NCI-H748 (cell line): ENCODE measurements at regions not wholly inside any gene's neighbourhood (a gene's known extent, or its start where the extent isn't known, plus 50 kb on each side); places are given as distances from the start of the nearest gene placed in this dataset.
"Not testable (repeated sequence)": the region's sequence is repeated elsewhere in the genome, so short reads cannot be mapped to it uniquely, and the experiment has no call there.

Source experiments
- DNase-seq: peaks from one replicate; lab custom pipeline; 2025; ENCODE audit not compliant: unreplicated experiment; lab: John Stamatoyannopoulos, UW

DNA sequence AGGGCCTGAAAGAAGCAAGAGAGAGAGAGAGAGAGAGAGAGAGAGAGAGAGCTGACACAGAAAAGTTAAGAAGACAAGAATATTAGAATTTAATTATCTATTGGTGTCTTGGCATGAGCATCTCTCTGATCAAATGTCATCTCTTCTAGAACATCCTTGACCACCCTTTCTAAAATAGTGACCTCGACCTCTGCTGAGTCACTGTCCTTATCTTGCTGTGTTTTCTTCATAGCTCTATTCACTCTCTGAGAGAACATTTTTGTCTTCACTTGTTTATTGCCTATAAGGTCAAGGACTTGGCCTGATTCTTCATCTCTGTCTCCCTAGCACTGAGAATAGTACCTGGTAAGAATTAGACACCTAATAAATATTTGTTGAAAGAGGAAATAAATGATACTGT is 383.8 kb upstream of the RPS23 start:
- DNase-seq = no peak

- DNase-seq = no peak
Measured at GRCh38 chr5:82661462-82661861, 383.3 kb upstream of the RPS23 start.

DNA sequence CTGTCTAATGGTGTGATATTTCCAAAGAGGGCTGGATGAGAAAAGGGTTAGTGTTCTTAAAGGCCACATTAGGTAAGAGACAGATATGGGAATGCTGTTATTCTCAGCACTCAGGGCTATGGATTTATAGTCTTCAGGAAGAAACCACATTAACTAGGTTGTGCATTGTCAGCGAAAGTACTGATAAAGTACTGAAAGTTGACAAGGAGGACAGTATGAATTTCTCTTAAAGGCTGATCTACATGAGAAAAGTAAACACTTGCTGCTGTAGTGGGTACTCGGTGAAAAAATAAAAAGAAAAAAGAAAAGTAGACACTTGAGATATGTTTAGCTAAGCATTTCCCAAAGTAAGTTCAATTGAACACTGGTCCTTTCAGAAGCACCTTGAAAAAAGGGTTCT is 381.0 kb upstream of the RPS23 start:
- DNase-seq = no peak

GRCh38 chr5:82657033-82657699 is 379.0 kb upstream of the RPS23 start:
- no peak for DNase-seq

DNA sequence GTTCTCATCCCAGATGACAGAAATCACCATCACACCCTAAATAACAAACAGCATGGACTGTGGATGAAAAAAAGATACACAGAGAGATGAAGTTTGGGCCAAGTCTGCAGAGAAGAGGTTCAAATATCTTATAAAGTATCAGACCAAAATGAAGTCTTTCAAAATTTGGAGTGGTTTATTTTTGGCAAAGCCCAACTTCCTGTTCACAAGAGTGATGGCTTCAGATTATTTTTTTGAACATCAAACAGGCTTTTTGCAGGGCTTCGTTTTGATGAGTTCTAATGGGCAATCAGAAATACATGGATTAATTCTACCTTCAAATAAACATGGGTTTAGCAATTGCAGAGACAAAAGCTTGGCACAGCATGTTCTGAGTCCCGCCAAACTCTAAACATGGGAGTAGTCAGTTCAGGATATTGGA is 378.2 kb upstream of the RPS23 start:
- DNase-seq = no peak

GRCh38 chr5:82655078-82655477 is 376.9 kb upstream of the RPS23 start:
- DNase-seq = no peak

DNA sequence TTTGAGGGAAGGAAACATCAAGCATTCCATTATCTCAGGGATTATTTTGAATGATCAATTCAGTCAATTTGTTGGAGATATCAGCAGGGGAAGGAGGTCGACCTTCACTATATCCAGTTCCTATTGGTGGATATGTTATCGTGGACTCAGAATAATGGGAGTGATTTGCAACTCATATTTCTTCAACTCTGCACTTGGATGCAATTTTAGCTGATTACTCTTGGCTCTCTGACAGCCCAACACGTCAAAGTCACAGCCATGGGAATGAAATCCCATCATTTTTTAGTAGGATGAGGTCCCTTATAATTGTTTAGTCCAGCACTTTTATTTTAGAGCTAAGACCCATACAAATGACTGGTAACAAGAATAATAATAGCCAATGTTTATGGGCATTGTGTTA is 371.8 kb upstream of the RPS23 start:
- no peak for DNase-seq

DNA sequence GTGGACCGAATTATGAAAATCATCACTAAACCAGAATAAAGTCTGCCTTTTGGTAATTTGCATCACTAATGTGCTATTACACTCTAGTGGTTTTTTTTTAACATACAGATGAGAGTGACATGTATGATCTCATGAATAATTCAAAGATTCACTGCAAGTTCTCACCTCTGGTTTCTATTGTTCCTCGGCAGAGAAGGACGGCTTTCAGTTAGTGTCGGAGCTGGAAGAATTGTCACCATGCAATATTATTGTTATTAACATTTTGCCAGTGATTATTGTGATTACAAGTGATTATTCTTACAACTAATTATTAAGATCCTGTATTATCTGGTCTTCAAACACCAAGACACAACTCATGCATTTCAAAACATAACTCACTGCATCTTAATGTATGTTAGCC is 366.6 kb upstream of the RPS23 start:
- DNase-seq = no peak

GRCh38 chr5:82644229-82644628 is 366.1 kb upstream of the RPS23 start:
- DNase-seq = no peak

DNA sequence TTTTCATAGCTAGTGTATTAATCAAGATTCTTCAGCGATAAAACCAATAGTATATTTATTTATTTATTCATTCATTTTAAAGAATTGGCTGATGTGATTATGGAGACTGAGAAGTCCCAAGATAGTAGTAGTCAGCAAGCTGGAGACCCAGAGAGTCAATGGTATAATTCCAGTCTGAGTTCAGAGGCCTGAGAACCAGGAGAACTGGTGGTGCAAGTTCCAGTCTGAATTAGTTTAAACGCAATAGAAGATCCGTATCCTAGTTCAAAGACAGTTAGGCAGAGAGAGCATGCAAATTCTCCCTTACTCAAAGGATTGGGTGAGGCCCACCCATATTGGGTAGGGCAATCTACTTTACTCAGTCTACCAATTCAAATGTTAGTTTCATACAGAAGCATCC is 364.2 kb upstream of the RPS23 start:
- peak; percentile 63 for DNase-seq

- DNase-seq = peak; percentile 86
Measured at GRCh38 chr5:82641331-82642003, 363.3 kb upstream of the RPS23 start.

DNA sequence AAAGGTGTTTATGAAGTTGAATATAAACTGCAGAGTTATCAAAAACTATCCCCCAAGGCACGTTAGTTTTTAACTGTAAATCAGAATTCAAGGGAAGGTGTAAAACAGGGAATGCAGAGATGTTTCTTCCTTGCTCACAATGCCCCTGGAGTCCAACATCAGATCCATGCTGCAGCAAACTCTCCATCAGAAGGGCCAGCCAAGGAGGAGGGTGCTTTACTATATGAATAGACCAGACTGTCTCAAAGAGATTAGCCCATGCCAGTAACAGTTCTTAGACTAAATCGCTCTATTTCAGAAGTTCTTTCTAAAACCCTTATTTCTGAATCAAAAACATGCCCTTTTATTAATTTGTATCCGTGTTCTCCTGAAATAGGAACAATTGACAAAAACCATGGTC is 362.8 kb upstream of the RPS23 start:
- no peak for DNase-seq

GRCh38 chr5:82639393-82640144 is 361.4 kb upstream of the RPS23 start:
- DNase-seq = no peak

GRCh38 chr5:82636591-82636990 is 358.4 kb upstream of the RPS23 start:
- no peak for DNase-seq

- peak; percentile 68 for DNase-seq
Measured at GRCh38 chr5:82635561-82636288, 357.6 kb upstream of the RPS23 start.

GRCh38 chr5:82628364-82628910 is 350.3 kb upstream of the RPS23 start:
- DNase-seq = no peak

DNA sequence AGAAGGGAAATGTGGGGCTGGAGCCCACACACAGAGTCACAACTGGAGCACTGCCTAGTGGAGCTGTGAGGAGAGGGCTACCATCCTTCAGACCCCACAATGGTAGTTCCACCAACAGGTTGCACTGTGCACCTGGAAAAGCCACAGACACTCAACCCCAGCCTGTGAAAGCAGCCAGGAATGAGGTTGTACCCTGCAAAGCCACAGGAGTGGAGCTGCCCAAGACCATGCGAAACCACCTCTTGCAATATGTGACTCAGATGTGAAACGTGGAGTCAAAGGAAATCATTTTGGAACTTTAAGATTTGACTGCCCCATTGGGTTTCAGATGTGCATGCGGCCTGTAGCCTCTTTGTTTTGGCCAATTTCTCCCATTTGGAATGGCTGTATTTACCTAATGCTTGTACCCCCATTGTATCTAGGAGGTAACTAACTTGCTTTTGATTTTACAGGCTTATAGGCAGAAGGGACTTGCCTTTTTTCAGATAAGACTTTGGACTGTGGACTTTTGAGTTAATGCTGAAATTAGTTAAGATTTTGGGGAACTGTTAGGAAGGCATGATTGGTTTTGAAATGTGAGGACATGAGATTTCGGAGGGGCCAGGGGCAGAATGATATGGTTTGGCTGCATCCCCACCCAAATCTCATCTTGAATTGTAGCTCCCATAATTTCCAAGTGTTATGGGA is 348.9 kb upstream of the RPS23 start:
- not testable (repeated sequence) for DNase-seq

DNA sequence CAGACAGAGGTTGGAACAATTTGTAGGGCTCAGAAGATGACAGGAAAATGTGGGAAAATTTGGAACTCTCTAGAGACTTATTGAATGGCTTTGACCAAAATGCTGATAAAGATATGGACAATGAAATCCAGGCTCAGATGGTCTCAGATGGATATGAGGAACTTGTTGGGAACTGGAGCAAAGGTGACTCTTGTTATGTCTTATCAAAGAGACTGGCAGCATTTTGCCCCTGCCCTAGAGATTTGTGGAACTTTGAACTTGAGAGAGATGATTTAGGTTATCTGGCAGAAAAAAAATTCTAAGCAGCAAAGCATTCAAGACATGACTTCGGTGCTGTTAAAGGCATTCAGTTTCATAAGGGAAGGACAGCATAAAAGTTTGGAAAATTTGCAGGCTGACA is 347.9 kb upstream of the RPS23 start:
- not testable (repeated sequence) for DNase-seq

DNA sequence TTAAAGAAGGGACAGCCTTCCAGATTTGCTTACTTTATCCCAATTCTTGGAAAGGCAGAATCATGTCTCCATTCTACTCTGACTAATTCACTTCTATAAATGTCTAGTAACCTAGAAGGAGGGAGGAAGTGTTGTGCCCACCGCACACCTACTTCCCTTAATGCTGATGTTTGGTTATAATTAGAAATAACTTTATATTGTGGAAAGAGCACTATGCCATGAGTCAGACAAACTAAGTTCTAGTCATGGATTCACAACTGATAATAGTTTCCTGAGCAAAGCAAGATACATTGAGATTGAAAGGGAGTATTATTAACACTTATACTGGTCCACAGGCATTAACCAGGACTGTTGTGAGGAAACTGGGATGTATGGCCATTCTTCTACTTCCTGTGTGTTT is 345.9 kb upstream of the RPS23 start:
- no peak for DNase-seq

DNA sequence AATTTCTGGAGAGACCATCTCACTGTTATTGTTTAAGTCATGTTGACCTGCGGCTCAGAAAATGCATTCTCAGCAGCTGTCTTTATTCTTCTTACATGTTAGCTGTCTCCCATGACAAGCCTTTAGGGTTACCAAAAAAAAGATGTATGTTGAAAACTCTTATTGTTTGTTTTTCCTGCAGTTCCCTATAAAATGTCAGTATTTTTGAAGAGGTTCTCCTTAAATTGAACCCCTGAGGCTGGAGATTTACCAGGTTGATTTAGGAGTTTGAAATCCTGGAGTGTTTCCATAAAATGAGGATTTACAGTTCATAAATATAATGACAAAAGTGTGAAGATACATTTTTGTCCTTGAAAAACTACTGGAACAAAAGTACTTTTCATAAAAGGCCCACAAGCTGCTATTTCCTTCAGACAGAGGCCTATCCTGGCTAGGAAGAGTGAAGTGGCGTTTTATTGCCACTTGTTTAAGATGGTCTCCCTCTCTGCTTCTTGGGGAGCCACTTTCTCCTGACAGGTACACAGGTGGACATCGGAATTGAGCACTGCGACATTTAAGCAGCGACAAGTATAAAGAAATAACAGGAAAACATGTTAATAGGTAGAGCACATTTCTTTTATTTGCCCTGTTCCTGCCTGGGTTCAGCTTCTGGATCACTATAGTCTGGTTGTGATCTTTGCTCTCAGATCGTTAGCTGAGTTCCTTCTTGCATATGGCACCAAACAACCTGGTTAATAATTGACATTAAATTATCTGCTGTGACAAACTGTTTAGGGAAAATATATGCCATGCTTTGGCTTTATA is 344.8 kb upstream of the RPS23 start:
- DNase-seq = no peak
